K562 (cell line): ENCODE measurements at regions not wholly inside any gene's neighbourhood (a gene's known extent, or its start where the extent isn't known, plus 50 kb on each side); places are given as distances from the start of the nearest gene placed in this dataset.

Experiments used
- EZH2 ChIP-seq: IDR thresholded peaks from 2 replicates; pipeline ENCODE4 v1.6.1; 2012; ENCODE audit warnings: low read depth, mild to moderate bottlenecking, inconsistent platforms, low read length, borderline replicate concordance
- FOXP1 ChIP-seq: sonication (generic); formaldehyde crosslinking; IDR thresholded peaks from 2 replicates; pipeline ENCODE4 v1.8.0; 2022; ENCODE audit warnings: mild to moderate bottlenecking, missing genetic modification reagents
- HMGXB4 ChIP-seq: sonication (generic); formaldehyde crosslinking; IDR thresholded peaks from 2 replicates; pipeline ENCODE4 v1.8.1; 2023; ENCODE audit warnings: mild to moderate bottlenecking, missing genetic modification reagents
- HNRNPLL ChIP-seq: fragments of 200-400 bp; formaldehyde crosslinking; IDR thresholded peaks from 2 replicates; pipeline ENCODE4 v1.6.1; 2017; ENCODE audit warnings: low read length, low read depth, mild to moderate bottlenecking; ENCODE audit not compliant: poor library complexity, severe bottlenecking
- JUNB ChIP-seq: fragments of 450-650 bp; formaldehyde crosslinking; conservative IDR thresholded peaks from 2 replicates; pipeline ENCODE4 v1.4.0; 2020; ENCODE audit warnings: mild to moderate bottlenecking
- KLF1 ChIP-seq: fragments of 450-650 bp; IDR thresholded peaks from 2 replicates; pipeline ENCODE4 v1.6.1; 2016; ENCODE audit warnings: missing genetic modification characterization, missing compliant biosample characterization
- NFYB ChIP-seq: IDR thresholded peaks from 2 replicates; pipeline ENCODE4 v1.6.1; 2011; ENCODE audit warnings: mild to moderate bottlenecking, moderate library complexity; ENCODE audit not compliant: insufficient read length; ENCODE audit errors: extremely low read depth
- TAF1 ChIP-seq: IDR thresholded peaks from 2 replicates; pipeline ENCODE4 v1.6.1; 2011; ENCODE audit warnings: mild to moderate bottlenecking, low read length, moderate library complexity; ENCODE audit not compliant: insufficient read depth, control insufficient read depth, severe bottlenecking; ENCODE audit errors: extremely low read depth
- XRCC4 ChIP-seq: IDR thresholded peaks from one replicate; pipeline ENCODE4 v1.6.1; 2011; ENCODE audit not compliant: insufficient read depth, insufficient read length; ENCODE audit errors: extremely low read depth
- ZBTB5 ChIP-seq: fragments of 450-650 bp; IDR thresholded peaks from 2 replicates; pipeline ENCODE4 v1.6.1; 2017; ENCODE audit warnings: antibody characterized with exemption
- ZNF766 ChIP-seq: fragments of 200-800 bp; sonication (Bioruptor generic); conservative IDR thresholded peaks from 2 replicates; pipeline ENCODE4 v1.6.1; 2016; ENCODE audit warnings: missing genetic modification characterization, missing compliant biosample characterization

GRCh38 chr6:97422171-97422570 is 139.2 kb upstream of the MMS22L start:
- TF ChIP-seq HNRNPLL (no peak), KLF1 (tag) (no peak), NFYB (no peak), JUNB (no peak), ZNF766 (no peak), TAF1 (no peak), EZH2 (no peak), XRCC4 (no peak), HMGXB4 (no peak), FOXP1 (CRISPR knock-in tag) (no peak), ZBTB5 (no peak)
